ENCODE measurements at regions not wholly inside any gene's neighbourhood (a gene's known extent, or its start where the extent isn't known, plus 50 kb on each side); places are given as distances from the start of the nearest gene placed in this dataset.

- TF ChIP-seq CEBPB (IDR thresholded peaks at IDR 0.05; ENCODE audit: borderline replicate concordance, low read depth, low read length) (peak; percentile 60), HMGXB4 (CRISPR knock-in tag; IDR thresholded peaks at IDR 0.05; ENCODE audit: borderline replicate concordance in 1 of 2, low read depth in 1 of 2) (no peak), MLX (CRISPR knock-in tag; IDR thresholded peaks at IDR 0.05) (no peak), DBP (CRISPR knock-in tag; IDR thresholded peaks at IDR 0.05; ENCODE audit: not compliant biosample characterization) (no peak)
- in situ Hi-C loops (cut with HindIII; ENCODE audit: extremely low pct_ligation_motif_present, low pct_unique_long_range_greater_than_20kb) (no loop called here), intact Hi-C loops (cut with micrococcal nuclease; ENCODE audit: unreplicated experiment) (no loop called here)
- no peak for DNase-seq (ENCODE audit: low spot score)
- Histone ChIP-seq H3K4me2 (ENCODE audit: low read depth, low read length) (no peak overlapping the region), H3K9me3 (ENCODE audit: low read length) (peaks cover 58% of the 10 kb centered on the region), H3K4me3 (replicated peaks in 1 of 3; ENCODE audit: insufficient read depth in 1 of 3, low read depth in 2 of 3, low read length in 3 of 3) (no peak overlapping the region), H3K27me3 (ENCODE audit: control insufficient read depth in 1 of 2, insufficient read depth in 2 of 2, low read length in 2 of 2) (no peaks in the 10 kb centered on the region), H4K20me1 (ENCODE audit: insufficient read depth, low read length) (no peaks in the 10 kb centered on the region), H3K27ac (ENCODE audit: extremely low read length, insufficient read depth, low read length) (no peak overlapping the region), H3K4me1 (ENCODE audit: insufficient read depth, low read length) (no peaks in the 10 kb centered on the region), H3K9ac (ENCODE audit: insufficient read depth, low read depth, low read length) (no peak overlapping the region), H2AFZ (ENCODE audit: low read length) (no peak overlapping the region), H3K36me3 (replicated peaks in 1 of 2; ENCODE audit: control insufficient read depth in 1 of 2, insufficient read depth in 2 of 2, low read length in 2 of 2) (no peaks in the 10 kb centered on the region), H3K79me2 (ENCODE audit: insufficient read depth, low read length) (no peaks in the 10 kb centered on the region)
- FAIRE-seq, result no peak
- 1% methylated on average over 2 of the region's 2 CpGs for WGBS (ENCODE audit: low lambda C conversion rate)
- no TSS peak for BruUV-seq (replicated peaks)
- ATAC-seq, result no peak
- ChIA-PET CTCF (ENCODE audit: low intra/inter-chr PET ratio, low total read pairs) (no interaction called here), POLR2A (no interaction called here)
Observed at GRCh38 chr5:152956943-152957613, 533.4 kb upstream of the GRIA1 start.
